ENCODE measurements at regions not wholly inside any gene's neighbourhood (a gene's known extent, or its start where the extent isn't known, plus 50 kb on each side); places are given as distances from the start of the nearest gene placed in this dataset.

DNA sequence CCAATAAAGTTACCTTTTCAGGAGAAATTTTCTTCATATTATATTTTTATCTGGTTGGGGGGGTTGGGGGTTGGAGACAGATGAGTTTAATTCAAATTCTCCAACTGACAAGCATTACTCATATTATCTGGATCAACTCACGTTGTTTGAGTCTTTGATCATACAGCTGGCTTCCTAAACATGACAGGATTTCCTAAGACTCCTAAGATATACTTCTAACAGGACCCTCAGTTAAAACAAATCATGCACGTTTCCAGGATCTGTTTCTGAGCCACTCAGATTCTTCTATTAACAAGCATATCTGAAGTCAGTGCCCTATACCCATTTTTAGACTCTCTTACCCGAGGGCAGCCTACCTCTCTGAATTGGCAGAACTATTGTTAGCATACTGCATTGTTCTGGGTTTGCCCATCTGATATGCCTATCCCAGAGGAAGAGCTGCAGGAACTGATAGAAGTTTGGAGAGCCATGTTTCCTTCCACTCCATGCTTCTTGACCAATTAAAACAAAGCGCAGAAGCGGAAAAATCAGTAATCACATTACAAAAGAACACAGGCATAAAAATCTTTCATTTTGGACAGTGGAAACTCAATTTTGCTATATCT lies 653.9 kb downstream of the LTN1 start:
- TF ChIP-seq, protein P1, sequence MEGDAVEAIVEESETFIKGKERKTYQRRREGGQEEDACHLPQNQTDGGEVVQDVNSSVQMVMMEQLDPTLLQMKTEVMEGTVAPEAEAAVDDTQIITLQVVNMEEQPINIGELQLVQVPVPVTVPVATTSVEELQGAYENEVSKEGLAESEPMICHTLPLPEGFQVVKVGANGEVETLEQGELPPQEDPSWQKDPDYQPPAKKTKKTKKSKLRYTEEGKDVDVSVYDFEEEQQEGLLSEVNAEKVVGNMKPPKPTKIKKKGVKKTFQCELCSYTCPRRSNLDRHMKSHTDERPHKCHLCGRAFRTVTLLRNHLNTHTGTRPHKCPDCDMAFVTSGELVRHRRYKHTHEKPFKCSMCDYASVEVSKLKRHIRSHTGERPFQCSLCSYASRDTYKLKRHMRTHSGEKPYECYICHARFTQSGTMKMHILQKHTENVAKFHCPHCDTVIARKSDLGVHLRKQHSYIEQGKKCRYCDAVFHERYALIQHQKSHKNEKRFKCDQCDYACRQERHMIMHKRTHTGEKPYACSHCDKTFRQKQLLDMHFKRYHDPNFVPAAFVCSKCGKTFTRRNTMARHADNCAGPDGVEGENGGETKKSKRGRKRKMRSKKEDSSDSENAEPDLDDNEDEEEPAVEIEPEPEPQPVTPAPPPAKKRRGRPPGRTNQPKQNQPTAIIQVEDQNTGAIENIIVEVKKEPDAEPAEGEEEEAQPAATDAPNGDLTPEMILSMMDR (IDR thresholded peaks at IDR 0.05), result no peak
- TF ChIP-seq POLR2A (IDR thresholded peaks at IDR 0.05), result no peak
- Histone ChIP-seq H3K9me3 (no peaks in the 10 kb centered on the region), H3K4me1 (no peaks in the 10 kb centered on the region), H3K27ac (no peak overlapping the region), H3K4me3 (no peak overlapping the region), H3K36me3 (no peaks in the 10 kb centered on the region), H3K27me3 (no peaks in the 10 kb centered on the region)
- DNase-seq, result no peak

DNA sequence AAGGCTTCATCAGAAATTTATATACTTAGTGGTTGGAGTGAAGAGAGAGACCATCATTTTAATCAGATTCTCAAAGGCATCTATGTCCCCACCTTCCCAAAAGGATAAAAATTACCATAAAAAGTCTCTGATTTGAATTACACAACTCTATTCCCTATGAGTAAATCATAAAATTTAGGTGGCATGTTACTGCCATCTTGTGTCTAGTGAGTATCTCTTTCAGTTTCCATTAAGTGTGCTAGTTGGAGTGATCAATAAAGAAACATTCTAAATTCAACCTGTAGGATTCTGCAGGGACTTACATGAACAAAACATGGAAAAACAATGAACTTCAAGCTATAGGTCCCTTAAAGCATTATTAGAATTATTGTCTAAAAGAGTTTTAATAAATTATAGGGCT lies 655.4 kb downstream of the LTN1 start:
- H3K36me3 ChIP-seq, result no peaks in the 10 kb centered on the region
- no peak overlapping the region for H3K4me3 ChIP-seq
- H3K4me1 ChIP-seq, result no peaks in the 10 kb centered on the region
- H3K9me3 ChIP-seq, result no peaks in the 10 kb centered on the region
- H3K27ac ChIP-seq, result no peak overlapping the region
- no peaks in the 10 kb centered on the region for H3K27me3 ChIP-seq
- DNase-seq, result no peak
- TF ChIP-seq, protein P1 (IDR thresholded peaks at IDR 0.05), result peak in 2 of 6 experiments; percentile 32 to 54
- TF ChIP-seq POLR2A (IDR thresholded peaks at IDR 0.05), result no peak

DNA sequence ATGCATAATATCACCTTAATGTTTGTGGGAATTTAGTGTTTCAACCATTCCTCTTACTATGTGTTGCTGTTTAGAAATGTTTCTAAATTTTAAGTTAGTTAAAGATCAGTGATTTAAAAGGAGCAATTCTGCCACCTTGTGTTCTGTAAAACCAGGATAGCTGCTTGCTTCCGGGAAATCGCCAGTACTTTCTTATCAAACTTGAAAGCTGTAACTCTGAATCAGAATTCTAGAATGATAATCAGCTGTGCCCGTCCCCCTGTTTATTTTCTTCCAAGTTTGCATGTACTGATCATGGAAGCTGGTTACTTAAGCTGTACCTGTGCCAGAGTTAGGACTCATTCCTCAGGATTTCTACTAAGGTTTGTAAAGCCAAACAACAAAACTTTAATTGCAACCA lies 656.4 kb downstream of the LTN1 start:
- Histone ChIP-seq H3K4me1 (no peaks in the 10 kb centered on the region), H3K9me3 (no peaks in the 10 kb centered on the region), H3K27me3 (no peaks in the 10 kb centered on the region), H3K36me3 (no peaks in the 10 kb centered on the region), H3K4me3 (no peak overlapping the region), H3K27ac (no peak overlapping the region)
- no peak for DNase-seq
- no peak for TF ChIP-seq POLR2A (IDR thresholded peaks at IDR 0.05)
- TF ChIP-seq, protein P1 (IDR thresholded peaks at IDR 0.05), result peak in 5 of 6 experiments; percentile 12 to 63 (median 31)

DNA sequence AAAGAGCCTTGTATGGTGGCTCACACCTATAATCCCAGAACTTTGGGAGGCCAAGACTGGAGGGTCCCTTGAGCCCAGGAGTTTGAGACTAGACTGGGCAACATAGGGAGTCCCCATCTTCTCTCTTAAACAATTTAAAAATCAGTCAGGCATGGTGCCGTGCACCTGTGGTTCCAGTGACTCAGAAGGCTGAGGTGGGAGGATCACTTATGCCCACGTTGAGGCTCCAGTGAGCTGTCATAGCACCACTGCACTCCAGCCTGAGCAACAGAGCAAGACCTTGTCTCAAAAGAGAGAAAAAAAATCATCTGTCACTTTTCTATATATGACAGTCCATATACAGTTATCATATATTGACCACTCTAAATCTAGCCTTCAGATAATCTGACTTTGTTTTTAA lies 658.3 kb downstream of the LTN1 start:
- TF ChIP-seq, protein P1 (IDR thresholded peaks at IDR 0.05), result no peak
- no peak for TF ChIP-seq POLR2A (IDR thresholded peaks at IDR 0.05)
- H3K9me3 ChIP-seq, result no peaks in the 10 kb centered on the region
- no peaks in the 10 kb centered on the region for H3K4me1 ChIP-seq
- H3K27ac ChIP-seq, result no peak overlapping the region
- H3K4me3 ChIP-seq, result no peak overlapping the region
- no peaks in the 10 kb centered on the region for H3K36me3 ChIP-seq
- DNase-seq, result no peak
- H3K27me3 ChIP-seq, result no peaks in the 10 kb centered on the region

DNA sequence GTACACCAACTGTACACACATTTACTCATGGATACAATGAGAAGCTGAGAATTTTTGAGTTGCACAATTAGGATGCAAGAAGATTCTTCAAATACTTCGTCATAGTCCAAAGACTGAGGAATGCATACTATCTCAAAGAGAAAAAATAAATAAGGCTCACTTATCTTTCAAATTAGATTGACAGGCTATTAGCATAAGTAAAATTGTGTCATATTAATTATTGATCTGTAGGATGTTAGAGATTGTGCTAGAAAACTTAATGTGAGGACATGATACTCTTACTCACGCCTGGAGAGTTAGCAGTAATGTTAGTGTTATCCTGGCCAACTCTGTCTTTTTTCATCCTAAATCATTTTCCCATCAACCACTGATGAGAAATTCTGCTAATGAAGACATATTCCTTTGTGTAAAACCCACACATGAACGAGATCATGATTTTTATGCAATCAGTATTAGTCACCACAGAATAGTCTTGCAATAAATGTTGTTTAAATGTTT lies 659.0 kb downstream of the LTN1 start:
- Histone ChIP-seq H3K9me3 (no peaks in the 10 kb centered on the region), H3K27me3 (no peaks in the 10 kb centered on the region), H3K27ac (no peak overlapping the region), H3K4me3 (no peak overlapping the region), H3K4me1 (no peaks in the 10 kb centered on the region), H3K36me3 (no peaks in the 10 kb centered on the region)
- no peak for DNase-seq
- TF ChIP-seq, protein P1 (IDR thresholded peaks at IDR 0.05), result no peak

DNA sequence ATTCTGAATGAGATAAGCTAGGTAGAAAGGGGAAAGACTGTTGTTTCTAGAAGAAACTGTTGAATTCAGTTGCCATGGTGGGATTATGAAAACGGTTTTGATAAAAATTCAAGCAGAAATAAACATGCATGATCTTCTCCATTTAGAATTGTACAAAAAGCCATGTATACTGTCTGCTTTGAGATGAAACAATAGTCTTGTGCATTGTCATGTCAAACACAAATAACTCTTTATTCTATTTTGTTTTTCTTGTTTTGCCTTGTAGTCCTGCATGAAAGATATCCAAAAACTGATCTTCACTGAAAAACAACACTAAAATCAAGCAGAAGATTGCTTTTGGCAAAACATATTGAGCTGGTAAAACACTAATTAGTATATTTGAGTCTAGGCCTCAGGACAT lies 659.9 kb downstream of the LTN1 start:
- no peak for DNase-seq
- no peaks in the 10 kb centered on the region for H3K9me3 ChIP-seq
- H3K4me3 ChIP-seq, result no peak overlapping the region
- H3K27ac ChIP-seq, result no peak overlapping the region
- no peaks in the 10 kb centered on the region for H3K27me3 ChIP-seq
- no peaks in the 10 kb centered on the region for H3K36me3 ChIP-seq
- H3K4me1 ChIP-seq, result no peaks in the 10 kb centered on the region
- no peak for TF ChIP-seq POLR2A (IDR thresholded peaks at IDR 0.05)
- TF ChIP-seq, protein P1 (IDR thresholded peaks at IDR 0.05), result no peak
